Ovary (tissue), 7 donors: ENCODE measurements at regions not wholly inside any gene's neighbourhood (a gene's known extent, or its start where the extent isn't known, plus 50 kb on each side); places are given as distances from the start of the nearest gene placed in this dataset.

Experiments used
- DNase-seq, 5 donors: peaks; one replicate each; pipeline ENCODE4 v3.0.0-alpha.2; 2019 to 2020
- H3K27ac ChIP-seq, 2 donors: fragments of 200-600 bp; one replicate each; pipeline versions ENCODE4 v1.5.1 to v1.8.0; 2019 to 2022
- H3K27me3 ChIP-seq: fragments of 200-600 bp; one replicate; pipeline ENCODE4 v1.8.0; 2022
- H3K36me3 ChIP-seq: fragments of 200-600 bp; sonication (generic); one replicate; pipeline ENCODE4 v1.5.1; 2019
- H3K4me1 ChIP-seq: one replicate; pipeline ENCODE4 v1.8.1; 2013; ENCODE audit warnings: mild to moderate bottlenecking, moderate library complexity; ENCODE audit not compliant: insufficient read depth
- H3K4me3 ChIP-seq: fragments of 200-600 bp; sonication (generic); one replicate; pipeline ENCODE4 v1.5.1; 2017
- H3K9me3 ChIP-seq, 2 donors: fragments of 200-600 bp in 1 of 2; sonication (generic) in 1 of 2; one replicate each; pipeline versions ENCODE4 v1.5.1 to v1.8.1; 2013 to 2019; ENCODE audit warnings: mild to moderate bottlenecking in 1 of 2, moderate library complexity in 1 of 2
- EP300 ChIP-seq: sonication (generic); formaldehyde crosslinking; IDR thresholded peaks from one replicate; pipeline ENCODE4 v1.6.1; 2017; ENCODE audit warnings: antibody characterized with exemption
- POLR2A ChIP-seq: fragments of 450-650 bp; IDR thresholded peaks from one replicate; pipeline ENCODE4 v1.6.1; 2017; ENCODE audit warnings: antibody characterized with exemption, mild to moderate bottlenecking, moderate library complexity
- WGBS, 3 donors: extraction: QIAGEN DNeasy Blood & Tissue Kit in 1 of 3; methylation state at CpG; one replicate each; pipeline versions ENCODE4 v1.1.5 to v1.1.7; 2013 to 2017; 5-methylcytosine and 5-hydroxymethylcytosine counted together
- intact Hi-C, 4 donors: fragments of 100-400 bp; cut with DNase I; formaldehyde crosslinking; loops; one replicate each; pipeline versions ENCODE4 v1.11.0 to v1.15.1; 2022 to 2023
- TF ChIP-seq, protein P1 (sequence below), 3 donors: fragments of 450-650 bp in 2 of 3; fragments of 200-600 bp in 1 of 3; IDR thresholded peaks; one replicate each; pipeline versions ENCODE4 v1.5.1 to v1.8.0; 2016 to 2022; ENCODE audit warnings: antibody characterized with exemption in 3 of 3, mild to moderate bottlenecking in 1 of 3
- donor health status: DM: no; HTN: no; CAD: no; lungs with moderate emphysema.
- donor health status: DM: no; HTN: no; CAD: no.
- donor health status: Bipolar disorder and iron deficiency.
- donor health status: DM: no; HTN: no; CAD: no.
- donor health status: DM: yes; HTN: yes; CAD: no.

DNA sequence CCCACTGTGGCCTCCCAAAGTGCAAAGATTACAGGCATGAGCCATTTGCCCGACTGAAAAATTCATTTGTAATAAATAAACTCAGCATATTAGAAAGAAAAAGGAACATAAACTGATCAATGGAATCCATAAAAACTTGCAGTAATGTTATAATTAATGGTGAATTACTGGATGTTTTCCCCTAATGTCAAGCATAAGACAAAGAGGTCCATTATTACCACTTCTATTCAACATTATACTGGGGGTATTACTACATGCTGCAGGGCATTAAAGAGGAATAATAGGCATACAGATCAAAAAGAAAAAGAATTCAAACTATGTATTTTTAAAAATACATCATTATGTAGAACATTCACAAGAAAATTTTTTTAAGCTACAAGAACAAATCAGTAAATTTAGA, 926.8 kb downstream of the LRFN5 start:
- no peak overlapping the region for H3K4me3 ChIP-seq
- no peak for DNase-seq
- TF ChIP-seq EP300 (no peak), POLR2A (no peak)
- TF ChIP-seq, protein P1, sequence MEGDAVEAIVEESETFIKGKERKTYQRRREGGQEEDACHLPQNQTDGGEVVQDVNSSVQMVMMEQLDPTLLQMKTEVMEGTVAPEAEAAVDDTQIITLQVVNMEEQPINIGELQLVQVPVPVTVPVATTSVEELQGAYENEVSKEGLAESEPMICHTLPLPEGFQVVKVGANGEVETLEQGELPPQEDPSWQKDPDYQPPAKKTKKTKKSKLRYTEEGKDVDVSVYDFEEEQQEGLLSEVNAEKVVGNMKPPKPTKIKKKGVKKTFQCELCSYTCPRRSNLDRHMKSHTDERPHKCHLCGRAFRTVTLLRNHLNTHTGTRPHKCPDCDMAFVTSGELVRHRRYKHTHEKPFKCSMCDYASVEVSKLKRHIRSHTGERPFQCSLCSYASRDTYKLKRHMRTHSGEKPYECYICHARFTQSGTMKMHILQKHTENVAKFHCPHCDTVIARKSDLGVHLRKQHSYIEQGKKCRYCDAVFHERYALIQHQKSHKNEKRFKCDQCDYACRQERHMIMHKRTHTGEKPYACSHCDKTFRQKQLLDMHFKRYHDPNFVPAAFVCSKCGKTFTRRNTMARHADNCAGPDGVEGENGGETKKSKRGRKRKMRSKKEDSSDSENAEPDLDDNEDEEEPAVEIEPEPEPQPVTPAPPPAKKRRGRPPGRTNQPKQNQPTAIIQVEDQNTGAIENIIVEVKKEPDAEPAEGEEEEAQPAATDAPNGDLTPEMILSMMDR (IDR thresholded peaks at IDR 0.05) = no peak

DNA sequence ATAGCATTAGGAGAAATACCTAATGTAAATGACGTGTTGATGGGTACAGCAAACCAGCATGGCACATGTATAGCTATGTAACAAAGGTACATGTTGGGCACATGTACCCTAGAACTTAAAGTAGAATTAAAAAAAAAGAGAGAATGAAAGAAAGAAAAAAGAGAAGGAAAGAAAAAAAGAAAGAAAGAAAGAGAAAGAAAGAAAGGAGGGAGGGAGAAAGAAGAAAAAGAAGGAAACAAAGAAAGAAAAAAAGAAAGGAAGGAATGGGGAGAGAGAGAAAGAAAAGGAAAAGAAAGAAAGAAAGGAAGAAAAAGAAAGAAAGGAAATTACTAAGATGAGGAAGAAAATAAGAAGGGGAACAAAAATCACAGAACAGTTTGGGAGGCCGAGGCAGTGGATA, 925.5 kb downstream of the LRFN5 start:
- intact Hi-C loops = no loop called here
- Histone ChIP-seq H3K27me3 (no peaks in the 10 kb centered on the region), H3K27ac (no peak overlapping the region), H3K4me1 (no peaks in the 10 kb centered on the region), H3K4me3 (no peak overlapping the region), H3K9me3 (no peaks in the 10 kb centered on the region), H3K36me3 (no peaks in the 10 kb centered on the region)
- DNase-seq = no peak
- 90 to 92% (median 91%) methylated on average over 2 of the region's 2 CpGs for WGBS, 3 donors
- no peak for TF ChIP-seq POLR2A

More for the DNA sequence above, 926.8 kb downstream of the LRFN5 start:
- no peaks in the 10 kb centered on the region for H3K36me3 ChIP-seq
- H3K4me1 ChIP-seq = no peaks in the 10 kb centered on the region
- no peaks in the 10 kb centered on the region for H3K9me3 ChIP-seq
- intact Hi-C loops = no loop called here
- 76 to 86% (median 79%) methylated on average over 1 of the region's 1 CpG for WGBS, 3 donors
- H3K27ac ChIP-seq = no peak overlapping the region
- H3K27me3 ChIP-seq = no peaks in the 10 kb centered on the region

DNA sequence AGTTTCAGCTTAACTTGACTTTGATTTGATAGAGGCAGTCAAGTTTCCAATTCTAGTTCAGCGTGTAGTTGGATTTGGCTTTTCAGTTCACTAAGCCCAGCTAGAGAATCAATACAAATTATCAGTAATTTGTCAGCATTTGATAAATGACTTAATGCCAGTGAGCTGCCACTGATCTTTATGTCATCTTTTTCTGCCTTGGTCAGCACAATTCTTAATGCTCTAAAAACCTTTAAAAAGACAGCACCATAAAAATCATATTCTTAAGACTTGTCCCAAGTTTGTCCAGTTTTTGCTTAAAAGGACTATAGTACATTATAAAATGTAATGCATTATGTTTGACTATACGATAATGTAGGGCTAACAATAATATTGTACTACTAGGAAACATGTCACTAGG, 920.5 kb downstream of the LRFN5 start:
- intact Hi-C loops = no loop called here
- 88 to 94% (median 91%) methylated on average over 2 of the region's 2 CpGs for WGBS, 3 donors
- H3K4me1 ChIP-seq = no peaks in the 10 kb centered on the region

DNA sequence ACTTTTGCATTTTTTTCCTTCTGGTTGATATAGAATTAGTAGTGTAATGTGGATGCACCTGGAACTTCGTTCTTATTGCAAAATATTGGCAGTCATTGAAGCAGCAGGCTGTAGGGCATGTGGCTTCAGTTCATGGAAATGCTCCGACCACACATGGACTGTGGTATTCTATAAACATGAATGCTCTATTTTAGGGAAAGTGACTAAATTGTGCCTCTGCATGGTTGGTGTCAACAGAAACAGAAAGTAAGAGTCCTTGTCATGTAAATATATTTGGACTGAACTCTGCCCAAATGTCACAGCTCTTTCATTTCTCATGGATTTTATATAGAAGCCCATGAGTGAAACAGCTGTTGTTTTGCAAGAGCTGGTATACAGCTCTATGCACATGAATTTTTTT, 917.0 kb downstream of the LRFN5 start:
- WGBS, 3 donors = 16 to 37% (median 23%) methylated on average over 2 of the region's 2 CpGs
- no peak for DNase-seq
- Histone ChIP-seq H3K36me3 (no peaks in the 10 kb centered on the region), H3K9me3 (no peaks in the 10 kb centered on the region), H3K27ac (no peak overlapping the region), H3K4me1 (no peaks in the 10 kb centered on the region), H3K27me3 (no peaks in the 10 kb centered on the region), H3K4me3 (no peak overlapping the region)
- TF ChIP-seq, protein P1 (IDR thresholded peaks at IDR 0.05) = no peak
- no peak for TF ChIP-seq POLR2A
- TF ChIP-seq EP300 = no peak
- intact Hi-C loops = no loop called here

More for the DNA sequence above, 920.5 kb downstream of the LRFN5 start:
- H3K36me3 ChIP-seq = no peaks in the 10 kb centered on the region
- no peak for TF ChIP-seq EP300
- TF ChIP-seq, protein P1 (IDR thresholded peaks at IDR 0.05) = no peak
- TF ChIP-seq POLR2A = no peak
- no peaks in the 10 kb centered on the region for H3K9me3 ChIP-seq
- H3K27me3 ChIP-seq = no peaks in the 10 kb centered on the region
- no peak for DNase-seq
- no peak overlapping the region for H3K4me3 ChIP-seq
- no peak overlapping the region for H3K27ac ChIP-seq

DNA sequence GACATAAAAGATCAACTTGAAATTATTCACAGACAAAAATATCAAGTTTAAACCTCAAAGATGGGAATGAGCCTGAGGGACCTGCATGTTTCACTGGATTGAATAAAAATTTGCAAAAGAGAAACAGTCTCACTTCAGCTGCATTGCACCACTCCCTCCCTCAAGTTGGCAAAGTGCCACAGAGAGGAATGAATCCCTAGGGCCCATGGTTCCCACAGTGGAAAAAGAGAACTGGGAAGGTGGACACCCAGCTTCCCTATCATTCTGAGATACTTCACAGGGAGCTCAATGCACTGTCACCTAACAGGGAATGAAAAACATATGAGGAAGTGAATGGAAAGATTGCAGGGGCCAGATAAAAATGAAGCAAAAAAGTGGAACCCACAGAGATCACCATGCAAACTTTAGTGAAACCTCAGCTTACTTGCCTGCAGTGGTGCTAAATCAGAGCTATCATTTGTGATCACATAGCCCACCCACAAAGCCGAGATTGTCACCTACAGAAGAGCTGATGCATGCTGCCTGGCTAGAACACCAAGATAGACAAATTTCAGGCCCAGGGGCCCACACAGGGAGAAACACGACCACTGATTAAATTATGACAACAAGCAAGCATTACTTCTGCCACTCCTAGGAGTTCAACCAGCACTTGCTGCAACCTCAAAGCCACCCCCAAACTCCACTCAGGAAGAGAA, 911.3 kb downstream of the LRFN5 start:
- Histone ChIP-seq H3K4me1 (no peaks in the 10 kb centered on the region), H3K27me3 (no peaks in the 10 kb centered on the region), H3K36me3 (no peaks in the 10 kb centered on the region), H3K9me3 (no peaks in the 10 kb centered on the region), H3K4me3 (no peak overlapping the region), H3K27ac (no peak overlapping the region)
- 73 to 81% (median 81%) methylated on average over 2 of the region's 2 CpGs for WGBS, 3 donors
- intact Hi-C loops = no loop called here
- TF ChIP-seq EP300 (no peak), POLR2A (no peak)
- TF ChIP-seq, protein P1 (IDR thresholded peaks at IDR 0.05) = no peak
- DNase-seq = no peak
